ENCODE measurements at regions not wholly inside any gene's neighbourhood (a gene's known extent, or its start where the extent isn't known, plus 50 kb on each side); places are given as distances from the start of the nearest gene placed in this dataset.

DNA sequence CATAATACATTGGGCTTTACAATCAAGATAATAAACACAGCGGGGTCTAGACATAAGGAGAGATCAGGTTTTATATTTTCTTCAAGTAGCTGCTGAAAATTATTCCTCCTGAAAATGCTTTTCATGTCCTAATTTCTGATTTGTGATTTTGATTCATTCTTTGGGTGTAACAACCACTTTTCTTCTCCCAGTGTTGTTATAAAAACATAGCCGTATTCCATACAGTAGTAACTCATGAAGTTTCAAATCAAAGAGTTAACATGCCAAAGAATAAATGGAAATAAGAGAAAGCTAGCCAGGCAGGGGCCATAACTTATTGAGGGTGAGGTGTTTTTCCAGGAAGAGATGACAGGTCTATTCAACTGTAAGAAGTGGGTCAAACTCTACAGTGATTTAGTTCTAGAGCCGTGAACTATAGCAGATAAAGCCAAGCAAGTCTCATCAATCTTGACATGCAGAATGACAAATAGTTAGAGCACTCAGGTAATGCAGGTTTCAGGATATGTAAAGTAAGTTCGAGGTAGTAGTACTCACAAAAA is 934.4 kb upstream of the SLITRK1 start:
- POLR2A ChIA-PET: no interaction called here
- H3K27ac Mint-ChIP-seq (ENCODE audit: unreplicated experiment): no peak overlapping the region

DNA sequence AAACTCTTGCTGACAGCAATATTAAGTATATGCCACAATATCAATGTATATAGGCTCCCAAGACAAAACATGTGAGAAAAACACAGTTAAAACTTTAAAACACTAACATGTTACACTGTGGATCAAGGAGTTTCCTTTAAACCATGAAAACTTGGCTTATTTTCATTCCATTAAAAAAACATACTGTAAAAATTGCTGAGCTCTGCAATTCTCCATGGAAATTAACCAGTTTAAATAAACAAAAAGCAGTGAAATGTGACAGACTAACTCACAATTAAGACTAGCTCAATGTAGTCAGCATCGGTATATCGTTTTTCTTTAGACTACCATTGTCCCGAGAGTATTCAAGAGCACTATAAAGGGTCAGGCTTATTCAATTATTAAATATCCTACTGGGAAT is 930.5 kb upstream of the SLITRK1 start:
- intact Hi-C loops (cut with micrococcal nuclease; ENCODE audit: unreplicated experiment): no loop called here
- POLR2A ChIA-PET: no interaction called here
- no peak for TF ChIP-seq CTCF (IDR thresholded peaks at IDR 0.05; ENCODE audit: insufficient read depth in 1 of 2, low read depth in 1 of 2, low read length in 1 of 2, severe bottlenecking in 1 of 2, unreplicated experiment in 1 of 2)
- H3K4me3 ChIP-seq (ENCODE audit: low read depth, low read length): no peak overlapping the region
- Mint-ChIP-seq H3K9me3 (ENCODE audit: unreplicated experiment) (no peaks in the 10 kb centered on the region), H3K4me3 (ENCODE audit: unreplicated experiment) (no peak overlapping the region), H3K4me1 (ENCODE audit: low read depth, unreplicated experiment) (no peaks in the 10 kb centered on the region), H3K27me3 (ENCODE audit: insufficient read depth, unreplicated experiment) (peaks cover 5% of the 10 kb centered on the region), H3K27ac (ENCODE audit: unreplicated experiment) (no peak overlapping the region), H3K36me3 (ENCODE audit: insufficient read depth, unreplicated experiment) (no peaks in the 10 kb centered on the region)
- DNase-seq: no peak
- no peaks in the 10 kb centered on the region for H3K9me3 ChIP-seq
- H3K27me3 ChIP-seq (replicated peaks; ENCODE audit: control insufficient read depth, insufficient read depth, low read length): no peaks in the 10 kb centered on the region
- BruUV-seq (replicated peaks): no TSS peak
- CTCF ChIA-PET: interaction anchor here (0.6 kb wide), 1 partner anchor 114 kb away, joined by 5 read pairs; no protein-coding TSS in a partner anchor
- no peaks in the 10 kb centered on the region for H3K4me1 ChIP-seq
- no peaks in the 10 kb centered on the region for H3K36me3 ChIP-seq (ENCODE audit: control insufficient read depth, insufficient read depth, low read length)

More for the DNA sequence above, 934.4 kb upstream of the SLITRK1 start:
- H3K36me3 Mint-ChIP-seq (ENCODE audit: insufficient read depth, unreplicated experiment): no peaks in the 10 kb centered on the region
- intact Hi-C loops (cut with micrococcal nuclease; ENCODE audit: unreplicated experiment): no loop called here
- no peaks in the 10 kb centered on the region for H3K9me3 Mint-ChIP-seq (ENCODE audit: unreplicated experiment)
- no peak overlapping the region for H3K4me3 Mint-ChIP-seq (ENCODE audit: unreplicated experiment)
- no peaks in the 10 kb centered on the region for H3K27me3 ChIP-seq (replicated peaks; ENCODE audit: control insufficient read depth, insufficient read depth, low read length)
- no peak overlapping the region for H3K4me3 ChIP-seq (ENCODE audit: low read depth, low read length)
- no peaks in the 10 kb centered on the region for H3K36me3 ChIP-seq (ENCODE audit: control insufficient read depth, insufficient read depth, low read length)
- no peaks in the 10 kb centered on the region for H3K9me3 ChIP-seq
- no peaks in the 10 kb centered on the region for H3K4me1 Mint-ChIP-seq (ENCODE audit: low read depth, unreplicated experiment)
- DNase-seq: no peak
- BruUV-seq (replicated peaks): no TSS peak
- H3K27me3 Mint-ChIP-seq (ENCODE audit: insufficient read depth, unreplicated experiment): peaks cover 4% of the 10 kb centered on the region
- TF ChIP-seq CTCF (IDR thresholded peaks at IDR 0.05; ENCODE audit: insufficient read depth in 1 of 2, low read depth in 1 of 2, low read length in 1 of 2, severe bottlenecking in 1 of 2, unreplicated experiment in 1 of 2): no peak
- CTCF ChIA-PET: no interaction called here
- H3K4me1 ChIP-seq: no peaks in the 10 kb centered on the region

- H3K9me3 ChIP-seq: no peaks in the 10 kb centered on the region
- H3K27me3 ChIP-seq (replicated peaks; ENCODE audit: control insufficient read depth, insufficient read depth, low read length): no peaks in the 10 kb centered on the region
- H3K4me1 ChIP-seq: no peaks in the 10 kb centered on the region
- Mint-ChIP-seq H3K9me3 (ENCODE audit: unreplicated experiment) (no peaks in the 10 kb centered on the region), H3K27ac (ENCODE audit: unreplicated experiment) (no peak overlapping the region), H3K4me1 (ENCODE audit: low read depth, unreplicated experiment) (no peaks in the 10 kb centered on the region), H3K27me3 (ENCODE audit: insufficient read depth, unreplicated experiment) (peaks cover 5% of the 10 kb centered on the region), H3K4me3 (ENCODE audit: unreplicated experiment) (no peak overlapping the region), H3K36me3 (ENCODE audit: insufficient read depth, unreplicated experiment) (no peaks in the 10 kb centered on the region)
- intact Hi-C loops (cut with micrococcal nuclease; ENCODE audit: unreplicated experiment): no loop called here
- H3K36me3 ChIP-seq (ENCODE audit: control insufficient read depth, insufficient read depth, low read length): no peaks in the 10 kb centered on the region
- DNase-seq: no peak
- POLR2A ChIA-PET: no interaction called here
- CTCF ChIA-PET: no interaction called here
- no TSS peak for BruUV-seq (replicated peaks)
- H3K4me3 ChIP-seq (ENCODE audit: low read depth, low read length): no peak overlapping the region
- TF ChIP-seq CTCF (IDR thresholded peaks at IDR 0.05; ENCODE audit: insufficient read depth in 1 of 2, low read depth in 1 of 2, low read length in 1 of 2, severe bottlenecking in 1 of 2, unreplicated experiment in 1 of 2): no peak
These were observed 929.8 kb upstream of the SLITRK1 start for GRCh38 chr13:84812078-84812477.

All from Caco-2 (cell line).